ENCODE measurements at regions not wholly inside any gene's neighbourhood (a gene's known extent, or its start where the extent isn't known, plus 50 kb on each side); places are given as distances from the start of the nearest gene placed in this dataset.

DNA sequence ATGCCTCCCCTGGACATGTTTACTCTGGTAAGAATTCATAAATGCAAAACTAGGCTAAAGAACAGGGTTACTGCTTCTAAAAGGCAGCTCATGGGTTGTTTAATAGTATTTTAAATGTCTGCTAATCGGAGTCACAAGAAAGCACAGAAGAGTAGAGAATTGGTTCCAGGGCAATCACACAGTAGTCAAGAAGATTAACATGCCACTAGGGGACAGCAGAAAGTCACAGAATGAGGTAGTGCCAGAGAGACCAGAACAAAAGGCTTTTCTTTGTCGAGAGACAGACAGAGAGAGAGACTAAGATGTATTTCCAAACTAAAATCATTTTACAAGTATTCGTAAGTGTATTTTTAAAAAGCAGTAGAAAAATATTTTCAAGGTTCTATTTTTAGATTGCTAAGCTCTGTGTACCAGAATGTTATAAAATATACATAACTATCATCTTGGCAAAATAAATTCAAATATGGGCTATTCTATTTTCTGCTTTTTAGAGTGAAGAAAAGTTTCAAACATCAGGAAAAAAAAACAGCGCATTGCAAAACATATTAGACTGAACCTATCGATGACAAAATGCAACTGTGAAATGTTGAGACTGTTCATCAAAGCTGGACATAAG lies 78.3 kb upstream of the CDIN1 start:
- ATAC-seq (peak; percentile 88 to 96), DNase-seq (no peak)
- WGBS: 25% methylated on average over 5 of the region's 5 CpGs
- Histone ChIP-seq H3K4me3 (ENCODE audit: low read length) (no peak overlapping the region), H3K4me1 (ENCODE audit: control insufficient read depth, insufficient read depth, low read length) (no peaks in the 10 kb centered on the region), H3K9me3 (ENCODE audit: control insufficient read depth, low read length) (no peaks in the 10 kb centered on the region), H3K27ac (ENCODE audit: low read length) (no peak overlapping the region), H3K27me3 (ENCODE audit: control insufficient read depth, insufficient read depth) (no peaks in the 10 kb centered on the region)
- intact Hi-C loops (cut with DNase I): loop anchor here in 1 of 4 donors (10.0 kb wide), 1 partner anchor 634 kb away; no protein-coding TSS in a partner anchor

DNA sequence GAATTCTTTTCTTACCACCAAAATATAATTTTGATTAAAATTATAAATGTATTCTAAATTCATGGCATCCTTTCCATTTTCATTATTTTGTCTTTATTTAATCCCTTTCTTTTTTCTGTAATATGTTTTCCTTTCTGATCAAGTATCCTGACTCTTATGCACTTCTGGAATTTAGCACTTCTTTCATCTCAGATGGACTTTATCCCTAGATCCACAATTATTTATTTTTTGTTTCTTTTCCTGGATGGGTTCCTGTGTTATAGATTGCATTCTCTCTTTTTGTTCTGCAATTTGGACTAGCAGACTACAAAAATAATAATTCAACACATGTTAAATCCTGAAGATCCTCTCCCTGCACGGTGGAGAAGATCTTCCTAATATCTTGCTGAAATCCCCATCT lies 76.9 kb upstream of the CDIN1 start:
- intact Hi-C loops (cut with DNase I): loop anchor here in 1 of 4 donors (10.0 kb wide), 1 partner anchor 632 kb away; no protein-coding TSS in a partner anchor
- 70% methylated on average over 1 of the region's 1 CpG for WGBS
- no peaks in the 10 kb centered on the region for H3K9me3 ChIP-seq (ENCODE audit: control insufficient read depth, low read length)
- DNase-seq (no peak), ATAC-seq (no peak)
- H3K4me1 ChIP-seq (ENCODE audit: control insufficient read depth, insufficient read depth, low read length): no peaks in the 10 kb centered on the region
- H3K4me3 ChIP-seq (ENCODE audit: low read length): no peak overlapping the region
- H3K27ac ChIP-seq (ENCODE audit: low read length): no peak overlapping the region
- H3K27me3 ChIP-seq (ENCODE audit: control insufficient read depth, insufficient read depth): no peaks in the 10 kb centered on the region

DNA sequence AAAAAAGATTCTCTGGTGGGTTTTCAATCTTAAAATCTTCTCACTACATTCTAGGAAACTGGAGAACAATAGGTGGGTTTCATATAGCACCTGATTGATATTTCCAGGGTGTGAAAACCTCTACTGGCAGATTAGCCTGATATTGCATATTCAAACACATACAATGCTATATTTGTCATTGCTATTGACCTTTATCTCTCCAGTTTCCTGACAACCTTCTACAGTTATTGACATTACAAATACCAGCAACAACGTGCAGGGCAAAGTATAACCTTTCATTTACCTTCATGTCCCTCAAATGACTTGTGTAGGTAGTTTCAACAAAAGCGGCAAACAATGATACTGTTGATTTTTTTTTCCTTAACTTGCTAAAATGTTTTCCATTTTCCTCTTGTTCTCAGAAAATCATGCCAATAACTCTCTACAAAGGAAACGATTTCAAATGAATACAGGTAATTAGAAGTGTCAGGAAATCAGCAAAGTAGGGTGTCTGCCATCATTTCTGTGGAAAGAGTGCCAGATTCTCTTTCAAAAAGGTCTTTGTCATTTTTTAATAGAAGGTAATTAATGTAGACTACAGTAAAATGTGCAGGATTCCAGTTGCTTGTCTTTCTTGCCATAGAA lies 72.6 kb upstream of the CDIN1 start:
- H3K27me3 ChIP-seq (ENCODE audit: control insufficient read depth, insufficient read depth): no peaks in the 10 kb centered on the region
- no peak overlapping the region for H3K27ac ChIP-seq (ENCODE audit: low read length)
- no peaks in the 10 kb centered on the region for H3K4me1 ChIP-seq (ENCODE audit: control insufficient read depth, insufficient read depth, low read length)
- intact Hi-C loops (cut with DNase I): loop anchor here in 1 of 4 donors (10.0 kb wide), 1 partner anchor 628 kb away; no protein-coding TSS in a partner anchor
- no peaks in the 10 kb centered on the region for H3K9me3 ChIP-seq (ENCODE audit: control insufficient read depth, low read length)
- 56% methylated on average over 3 of the region's 3 CpGs for WGBS
- DNase-seq (no peak), ATAC-seq (no peak)
- no peak overlapping the region for H3K4me3 ChIP-seq (ENCODE audit: low read length)

DNA sequence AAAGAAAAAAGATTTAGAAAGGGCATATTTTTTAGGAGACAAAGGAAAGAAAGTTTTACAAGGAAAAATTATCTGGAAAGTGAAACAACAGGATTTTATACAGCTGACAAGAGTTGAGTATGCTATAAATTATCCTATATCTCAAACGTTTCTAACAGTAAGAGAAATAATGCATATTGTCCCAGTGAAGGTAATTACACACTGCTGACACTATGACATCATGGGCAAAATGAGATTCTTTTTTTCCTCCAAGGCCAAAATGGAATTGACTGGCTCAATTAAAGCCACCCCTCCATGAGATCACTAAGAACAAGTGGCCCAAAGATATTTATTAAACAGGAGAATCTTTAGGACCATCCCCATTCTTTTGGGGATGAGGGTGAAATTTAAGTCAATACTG lies 72.0 kb upstream of the CDIN1 start:
- DNase-seq (no peak), ATAC-seq (no peak)
- no peaks in the 10 kb centered on the region for H3K9me3 ChIP-seq (ENCODE audit: control insufficient read depth, low read length)
- H3K4me1 ChIP-seq (ENCODE audit: control insufficient read depth, insufficient read depth, low read length): no peaks in the 10 kb centered on the region
- WGBS: 26% methylated on average over 1 of the region's 1 CpG
- H3K27me3 ChIP-seq (ENCODE audit: control insufficient read depth, insufficient read depth): no peaks in the 10 kb centered on the region
- H3K27ac ChIP-seq (ENCODE audit: low read length): no peak overlapping the region
- H3K4me3 ChIP-seq (ENCODE audit: low read length): no peak overlapping the region
- intact Hi-C loops (cut with DNase I): loop anchor here in 1 of 4 donors (10.0 kb wide), 1 partner anchor 627 kb away; no protein-coding TSS in a partner anchor

DNA sequence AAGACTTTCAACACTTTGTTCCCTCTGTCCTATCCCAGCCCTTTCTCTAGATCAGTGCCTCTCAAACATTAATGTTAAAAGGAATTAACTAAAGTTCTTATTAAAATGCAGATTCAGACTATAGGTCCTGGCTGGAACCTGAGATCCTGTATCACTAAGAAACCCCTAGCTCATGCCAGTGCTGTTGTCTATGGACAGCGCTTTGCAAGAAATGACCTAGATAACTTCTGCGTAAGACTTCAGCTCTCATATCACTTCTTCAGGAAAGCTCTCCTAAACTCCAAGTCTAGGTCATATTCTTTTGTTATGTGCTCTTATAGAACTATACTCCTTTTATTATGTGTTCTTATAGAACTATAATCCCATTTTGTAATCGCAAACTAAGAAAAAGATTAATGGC lies 67.8 kb upstream of the CDIN1 start:
- Histone ChIP-seq H3K27ac (ENCODE audit: low read length) (no peak overlapping the region), H3K4me1 (ENCODE audit: control insufficient read depth, insufficient read depth, low read length) (no peaks in the 10 kb centered on the region), H3K4me3 (ENCODE audit: low read length) (no peak overlapping the region), H3K9me3 (ENCODE audit: control insufficient read depth, low read length) (no peaks in the 10 kb centered on the region), H3K27me3 (ENCODE audit: control insufficient read depth, insufficient read depth) (no peaks in the 10 kb centered on the region)
- WGBS: 95% methylated on average over 3 of the region's 3 CpGs
- no peak for DNase-seq
- intact Hi-C loops (cut with DNase I): loop anchor here in 1 of 4 donors (10.0 kb wide), 1 partner anchor 353 kb away; no protein-coding TSS in a partner anchor
- ATAC-seq: no peak

DNA sequence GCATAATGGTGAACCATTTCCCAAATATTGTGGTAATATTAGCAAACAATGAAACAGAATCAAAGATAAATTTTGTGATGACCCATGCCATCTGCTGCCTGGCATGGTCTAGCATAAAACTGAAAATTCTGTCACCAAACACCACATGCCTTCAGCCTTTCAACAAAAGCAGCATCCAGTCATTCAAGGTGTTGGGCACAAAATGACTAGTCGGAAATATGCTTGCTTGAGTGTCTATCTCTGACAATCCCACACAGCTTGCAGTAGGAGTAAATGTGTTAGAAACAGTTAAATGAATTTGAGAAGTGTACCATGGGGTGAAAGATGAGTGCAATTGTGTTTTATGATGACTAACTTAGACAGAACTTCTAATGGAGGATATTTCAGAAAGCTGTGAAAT lies 61.7 kb upstream of the CDIN1 start:
- H3K9me3 ChIP-seq (ENCODE audit: control insufficient read depth, low read length): no peaks in the 10 kb centered on the region

DNA sequence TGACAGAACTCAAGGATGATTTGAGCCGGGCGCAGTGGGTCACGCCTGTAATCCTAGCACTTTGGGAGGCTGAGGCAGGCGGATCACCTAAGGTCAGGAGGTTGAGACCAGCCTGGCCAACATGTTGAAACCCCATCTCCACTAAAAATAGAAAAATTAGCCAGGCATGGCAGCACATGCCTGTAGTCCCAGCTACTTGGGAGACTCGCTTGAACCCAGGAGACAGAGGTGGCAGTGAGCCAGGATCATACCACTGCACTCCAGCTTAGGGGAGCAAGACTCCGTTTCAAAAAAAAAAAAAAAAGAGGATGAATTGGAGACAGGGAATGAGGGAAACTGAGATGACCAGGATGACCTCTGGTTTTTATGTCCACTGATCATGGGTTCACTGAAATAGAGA lies 60.4 kb upstream of the CDIN1 start:
- Histone ChIP-seq H3K4me1 (ENCODE audit: control insufficient read depth, insufficient read depth, low read length) (no peaks in the 10 kb centered on the region), H3K27ac (ENCODE audit: low read length) (no peak overlapping the region), H3K9me3 (ENCODE audit: control insufficient read depth, low read length) (no peaks in the 10 kb centered on the region), H3K27me3 (ENCODE audit: control insufficient read depth, insufficient read depth) (no peaks in the 10 kb centered on the region), H3K4me3 (ENCODE audit: low read length) (no peak overlapping the region)
- ATAC-seq: no peak
- 84% methylated on average over 6 of the region's 6 CpGs for WGBS
- DNase-seq: no peak
- intact Hi-C loops (cut with DNase I): loop anchor here in 1 of 4 donors (10.0 kb wide), 1 partner anchor 346 kb away; no protein-coding TSS in a partner anchor

More for the DNA sequence above, 61.7 kb upstream of the CDIN1 start:
- no peaks in the 10 kb centered on the region for H3K27me3 ChIP-seq (ENCODE audit: control insufficient read depth, insufficient read depth)
- H3K4me3 ChIP-seq (ENCODE audit: low read length): no peak overlapping the region
- ATAC-seq: no peak
- H3K27ac ChIP-seq (ENCODE audit: low read length): no peak overlapping the region
- intact Hi-C loops (cut with DNase I): loop anchor here in 1 of 4 donors (10.0 kb wide), 1 partner anchor 347 kb away; no protein-coding TSS in a partner anchor
- H3K4me1 ChIP-seq (ENCODE audit: control insufficient read depth, insufficient read depth, low read length): no peaks in the 10 kb centered on the region
- no peak for DNase-seq
- 77% methylated on average over 1 of the region's 1 CpG for WGBS

DNA sequence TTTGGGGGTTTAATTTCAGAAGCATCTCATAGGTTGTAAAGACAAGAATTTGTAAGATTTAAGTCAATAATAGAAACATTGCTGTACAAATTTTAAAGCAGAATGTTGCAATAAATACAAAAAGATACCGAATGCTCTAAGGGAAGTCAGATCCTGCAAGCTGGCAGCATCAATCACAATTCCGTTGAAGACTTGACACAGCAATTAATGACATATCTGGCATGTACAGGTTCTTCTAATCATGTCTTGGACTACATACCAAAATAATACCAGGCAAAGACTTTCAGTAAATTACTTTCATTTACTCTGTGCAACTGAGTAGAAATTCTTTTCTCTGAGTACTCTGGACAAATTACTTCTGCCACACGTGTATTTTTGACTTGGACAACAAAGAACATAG lies 54.0 kb upstream of the CDIN1 start:
- WGBS: 84% methylated on average over 3 of the region's 3 CpGs
- intact Hi-C loops (cut with DNase I): no loop called here
- no peak for ATAC-seq

DNA sequence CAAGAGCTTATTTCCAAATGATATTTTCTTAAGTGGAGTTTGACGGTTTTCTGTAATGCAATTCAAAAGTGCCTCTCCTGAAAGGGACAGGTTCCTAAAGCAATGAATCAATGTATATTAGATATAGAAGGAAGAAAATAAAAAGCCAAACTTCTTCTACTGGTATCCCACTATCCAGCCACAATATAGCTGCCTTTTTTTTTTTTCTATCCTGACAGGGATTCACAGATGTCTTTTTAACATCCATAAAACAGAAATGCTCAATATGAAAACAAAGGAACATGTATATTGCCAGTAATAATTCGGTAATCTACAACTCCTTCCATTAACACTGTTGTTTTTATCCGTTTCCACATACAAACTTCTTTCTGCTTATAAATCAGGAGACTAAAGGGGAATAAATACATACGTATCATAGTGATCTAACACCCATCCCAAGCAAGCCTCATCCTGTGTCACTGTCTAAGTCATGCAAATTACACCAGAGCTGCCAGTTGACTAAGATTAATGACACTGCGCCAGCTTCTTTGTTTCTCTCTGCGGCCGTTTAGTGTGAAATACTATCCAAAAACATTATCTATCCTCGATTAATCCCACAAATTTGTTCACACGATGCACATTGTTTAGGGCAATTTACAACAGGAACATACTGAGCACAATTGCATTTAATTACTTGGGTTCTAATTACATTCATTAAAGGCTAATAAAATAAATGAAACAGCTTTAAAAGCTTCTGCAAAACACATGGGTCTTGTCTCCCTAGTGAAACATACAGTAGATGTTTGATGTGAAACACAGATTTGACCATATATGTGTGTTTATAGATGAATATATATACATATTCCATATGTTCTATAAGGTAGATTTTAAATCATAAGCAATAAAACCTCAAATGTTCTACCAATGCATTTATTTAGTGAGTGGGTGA lies 51.9 kb upstream of the CDIN1 start:
- Histone ChIP-seq H3K4me1 (ENCODE audit: control insufficient read depth, insufficient read depth, low read length) (no peaks in the 10 kb centered on the region), H3K9me3 (ENCODE audit: control insufficient read depth, low read length) (no peaks in the 10 kb centered on the region), H3K4me3 (ENCODE audit: low read length) (no peak overlapping the region), H3K27ac (ENCODE audit: low read length) (no peak overlapping the region), H3K27me3 (ENCODE audit: control insufficient read depth, insufficient read depth) (peaks cover 3% of the 10 kb centered on the region)
- ATAC-seq (no peak), DNase-seq (no peak)
- 44% methylated on average over 9 of the region's 9 CpGs for WGBS
- intact Hi-C loops (cut with DNase I): no loop called here

More for the DNA sequence above, 54.0 kb upstream of the CDIN1 start:
- no peaks in the 10 kb centered on the region for H3K4me1 ChIP-seq (ENCODE audit: control insufficient read depth, insufficient read depth, low read length)
- no peak overlapping the region for H3K4me3 ChIP-seq (ENCODE audit: low read length)
- no peak overlapping the region for H3K27ac ChIP-seq (ENCODE audit: low read length)
- H3K27me3 ChIP-seq (ENCODE audit: control insufficient read depth, insufficient read depth): peaks cover 3% of the 10 kb centered on the region
- DNase-seq: no peak
- H3K9me3 ChIP-seq (ENCODE audit: control insufficient read depth, low read length): no peaks in the 10 kb centered on the region

DNA sequence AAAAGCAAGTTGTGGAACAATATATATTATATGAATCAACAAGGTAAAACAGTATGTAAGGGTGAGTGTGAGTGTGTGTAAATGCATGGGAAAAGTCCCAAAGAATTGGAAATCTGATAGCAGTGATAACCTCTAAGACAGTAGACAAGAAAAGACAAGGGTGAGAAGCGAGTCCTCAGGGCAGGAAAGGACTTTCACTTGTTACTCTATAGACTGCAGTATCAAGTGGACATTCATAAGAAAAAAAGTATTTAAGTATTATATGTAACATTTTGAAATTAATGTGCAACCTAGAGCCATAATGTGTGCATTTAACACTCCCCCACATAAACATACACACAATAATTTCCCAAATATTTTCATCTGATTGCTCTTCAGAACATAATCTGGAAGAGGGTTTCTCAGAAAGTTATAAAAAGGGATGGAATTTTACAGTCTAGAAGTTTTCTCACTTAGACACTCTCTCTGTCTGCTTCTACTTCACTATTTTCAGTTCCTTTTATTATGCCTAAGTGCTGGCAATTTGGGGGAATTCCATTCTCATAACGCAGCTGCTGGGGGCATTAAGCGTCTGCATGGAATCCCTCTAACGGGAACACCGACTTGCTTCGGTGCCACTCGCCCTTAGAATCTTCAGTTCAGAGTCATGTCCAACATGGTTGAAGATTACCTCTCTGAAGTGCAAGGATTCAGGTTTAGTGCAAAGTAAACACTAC lies 50.0 kb upstream of the CDIN1 start:
- H3K27me3 ChIP-seq (ENCODE audit: control insufficient read depth, insufficient read depth): peaks cover 3% of the 10 kb centered on the region
- no peak for DNase-seq
- no peak overlapping the region for H3K27ac ChIP-seq (ENCODE audit: low read length)
- no peak overlapping the region for H3K4me3 ChIP-seq (ENCODE audit: low read length)
- ATAC-seq: no peak
- 80% methylated on average over 7 of the region's 7 CpGs for WGBS
- no peaks in the 10 kb centered on the region for H3K9me3 ChIP-seq (ENCODE audit: control insufficient read depth, low read length)
- H3K4me1 ChIP-seq (ENCODE audit: control insufficient read depth, insufficient read depth, low read length): no peaks in the 10 kb centered on the region
- intact Hi-C loops (cut with DNase I): no loop called here

All from right cardiac atrium (tissue), 5 donors.